T-helper 2 cell treated with Interferon-gamma antibody and Interleukin-4, amounts not matched to agents 100 ng/mL and 5 ng/mL, for 36 hours (primary cell): ENCODE measurements at regions not wholly inside any gene's neighbourhood (a gene's known extent, or its start where the extent isn't known, plus 50 kb on each side); places are given as distances from the start of the nearest gene placed in this dataset.

Source experiments
- intact Hi-C: fragments of 100-400 bp; cut with micrococcal nuclease; formaldehyde crosslinking; loops from one replicate; pipeline ENCODE4 v1.15.1; 2023

- intact Hi-C loops, result no loop called here
Observed at GRCh38 chr3:55244247-55244646, 242.9 kb downstream of the WNT5A start.

DNA sequence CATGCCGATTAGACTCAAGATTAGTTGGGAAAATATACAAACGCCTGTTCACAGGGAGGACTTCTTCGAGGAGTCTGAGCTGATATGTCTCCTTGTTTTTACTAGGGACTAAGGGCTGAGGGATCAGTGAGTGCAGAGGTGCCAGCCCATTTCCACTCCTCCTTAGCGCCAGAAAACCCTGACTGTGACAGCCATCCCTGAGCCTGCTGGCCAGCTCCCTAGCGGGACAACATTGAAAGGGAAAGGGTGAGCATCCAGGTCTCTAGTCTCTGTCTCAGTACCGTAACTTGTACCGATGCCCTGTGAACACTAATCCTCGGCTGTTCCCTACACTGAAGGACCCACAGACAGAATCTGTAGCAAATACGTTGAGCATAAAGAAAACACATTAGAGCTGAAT is 243.4 kb downstream of the WNT5A start:
- intact Hi-C loops, result no loop called here

DNA sequence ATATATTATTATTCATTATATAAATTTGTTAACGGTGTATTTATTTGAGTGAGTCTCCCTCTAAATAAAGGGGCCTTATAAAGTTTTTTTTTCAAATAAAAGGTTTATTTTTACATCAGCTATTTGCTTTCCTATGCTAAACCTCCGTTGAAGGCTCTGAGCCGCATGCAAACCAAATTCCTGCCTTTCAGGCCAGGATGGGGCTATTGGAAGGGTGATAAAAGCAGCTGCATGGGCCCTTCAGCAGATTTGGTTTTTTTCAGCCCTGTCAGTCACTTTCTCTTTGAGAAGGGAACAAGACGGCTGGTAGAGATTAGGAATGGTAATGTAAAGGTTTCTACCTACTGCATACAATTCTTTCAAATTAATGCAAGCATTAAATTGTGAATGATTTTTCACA is 244.2 kb downstream of the WNT5A start:
- intact Hi-C loops, result no loop called here

- intact Hi-C loops, result no loop called here
Observed at GRCh38 chr3:55241098-55241497, 246.0 kb downstream of the WNT5A start.

DNA sequence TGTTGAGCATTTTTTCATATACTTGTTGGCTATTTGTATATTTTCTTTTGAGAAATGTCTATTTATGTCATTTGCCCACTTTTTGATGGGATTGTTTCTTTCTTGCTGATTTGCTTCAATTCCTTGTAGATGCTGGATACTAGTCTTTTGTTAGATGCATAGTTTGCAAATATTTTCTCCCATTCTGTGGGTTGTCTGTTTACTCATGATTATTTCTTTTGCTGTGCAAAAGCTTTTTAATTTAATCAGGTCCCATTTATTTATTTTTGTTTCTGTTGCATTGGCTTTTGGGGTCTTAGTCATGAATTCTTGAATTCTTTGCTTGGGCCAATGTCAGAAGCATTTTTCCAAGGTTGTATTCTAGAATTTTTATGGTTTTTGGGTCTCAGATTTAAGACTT is 251.7 kb downstream of the WNT5A start:
- intact Hi-C loops, result no loop called here

DNA sequence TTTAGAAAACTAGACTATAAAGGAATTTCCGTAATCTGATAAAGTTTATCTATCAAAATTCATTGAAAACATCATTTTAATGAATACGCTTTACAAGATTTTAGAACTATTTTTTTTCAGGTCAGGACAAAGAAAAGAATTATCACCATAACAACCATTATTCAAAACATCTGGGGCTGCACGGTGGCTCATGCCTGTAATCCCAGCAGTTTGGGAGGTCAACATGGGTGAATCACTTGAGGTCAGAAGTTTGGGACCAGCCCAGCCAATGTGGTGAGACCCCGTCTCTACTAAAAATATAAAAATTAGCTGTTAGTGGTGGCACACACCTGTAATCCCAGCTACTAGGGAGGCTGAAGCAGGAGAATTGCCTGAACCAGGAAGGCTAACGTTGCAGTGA is 260.4 kb downstream of the WNT5A start:
- intact Hi-C loops, result no loop called here

DNA sequence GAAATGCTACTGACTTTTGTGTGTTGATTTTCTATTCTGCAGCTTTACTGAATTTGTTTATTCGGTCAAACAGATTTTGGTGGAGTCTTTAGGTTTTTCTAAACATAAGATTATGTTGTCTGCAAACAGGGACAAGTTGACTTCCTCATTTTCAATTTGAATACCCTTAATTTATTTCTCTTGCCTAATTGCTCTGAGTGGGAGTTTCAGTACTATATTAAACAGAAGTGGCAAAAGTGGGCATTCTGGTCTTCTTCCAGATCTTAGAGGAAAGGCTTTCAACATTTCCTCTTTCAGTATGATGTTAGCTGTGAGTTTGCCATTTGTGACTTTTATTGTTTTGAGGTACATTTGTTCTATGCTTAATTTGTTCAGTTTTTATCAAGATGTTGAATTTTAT is 268.5 kb downstream of the WNT5A start:
- intact Hi-C loops, result no loop called here

- intact Hi-C loops, result no loop called here
Observed at GRCh38 chr3:55207744-55208143, 279.4 kb downstream of the WNT5A start.

- intact Hi-C loops, result no loop called here
Observed at GRCh38 chr3:55205990-55206389, 278.1 kb upstream of the LRTM1 start.

- intact Hi-C loops, result no loop called here
Observed at GRCh38 chr3:55204417-55204816, 276.6 kb upstream of the LRTM1 start.

GRCh38 chr3:55203546-55203945 is 275.7 kb upstream of the LRTM1 start:
- intact Hi-C loops, result no loop called here

DNA sequence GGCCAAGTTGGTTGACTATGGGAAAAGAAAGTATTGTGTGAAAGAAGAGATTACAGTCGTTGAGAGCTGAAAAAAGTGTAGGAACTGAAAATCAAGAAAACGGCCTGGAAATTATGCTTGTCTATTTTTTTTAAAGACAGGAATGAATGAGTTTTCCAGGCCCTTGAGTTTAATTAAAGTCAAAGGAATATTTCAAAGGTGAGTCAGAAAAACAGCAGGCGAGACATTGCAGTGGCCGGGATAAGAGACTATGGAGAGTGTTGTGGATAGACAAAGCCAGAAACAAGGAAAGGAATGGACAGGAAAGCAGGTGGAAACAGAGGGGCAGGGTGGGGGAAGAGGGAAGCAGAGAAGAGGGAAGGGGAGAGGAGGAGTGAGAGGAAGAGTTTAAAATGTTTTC is 275.1 kb upstream of the LRTM1 start:
- intact Hi-C loops, result no loop called here

GRCh38 chr3:55202326-55202725 is 274.5 kb upstream of the LRTM1 start:
- intact Hi-C loops, result no loop called here

- intact Hi-C loops, result no loop called here
Observed at GRCh38 chr3:55201779-55202178, 273.9 kb upstream of the LRTM1 start.

DNA sequence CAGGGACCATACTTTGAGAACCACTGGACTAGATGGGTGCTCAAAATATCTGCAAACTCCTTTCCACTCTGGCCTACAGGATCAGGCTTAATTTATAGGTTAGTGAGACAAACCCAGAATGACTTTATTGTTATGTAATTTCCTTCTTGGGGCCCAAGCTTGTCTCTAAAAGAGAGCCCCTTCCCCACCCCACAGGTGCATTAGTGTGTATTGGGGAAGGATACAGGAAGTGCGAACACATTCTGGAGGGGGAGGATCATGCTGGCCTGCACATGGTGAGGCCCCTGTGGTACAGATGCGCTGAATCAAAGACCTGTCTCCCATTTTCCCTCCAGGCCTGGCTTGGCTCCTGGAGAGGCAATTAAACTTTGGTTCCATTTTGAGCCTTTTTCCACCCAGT is 273.0 kb upstream of the LRTM1 start:
- intact Hi-C loops, result no loop called here

GRCh38 chr3:55198554-55198953 is 270.7 kb upstream of the LRTM1 start:
- intact Hi-C loops, result no loop called here

DNA sequence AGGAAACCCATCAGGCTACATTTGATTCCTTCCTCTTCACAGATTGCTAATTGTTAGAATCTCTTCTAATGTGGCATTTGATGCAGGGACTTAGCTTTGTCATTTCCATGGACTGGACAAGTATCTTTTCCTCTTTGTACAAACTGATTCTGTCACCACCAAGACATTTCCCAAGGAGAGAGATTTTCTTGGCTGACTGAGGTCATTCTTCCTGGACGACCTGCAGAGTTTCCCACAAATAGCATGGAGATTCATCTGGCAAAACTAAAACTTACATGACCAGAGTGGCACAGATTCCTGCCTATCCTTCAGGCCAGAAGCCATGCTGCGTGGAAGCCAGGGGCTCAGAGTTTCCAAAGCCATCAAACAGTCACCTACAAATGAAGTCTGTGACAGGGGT is 269.2 kb upstream of the LRTM1 start:
- intact Hi-C loops, result no loop called here

DNA sequence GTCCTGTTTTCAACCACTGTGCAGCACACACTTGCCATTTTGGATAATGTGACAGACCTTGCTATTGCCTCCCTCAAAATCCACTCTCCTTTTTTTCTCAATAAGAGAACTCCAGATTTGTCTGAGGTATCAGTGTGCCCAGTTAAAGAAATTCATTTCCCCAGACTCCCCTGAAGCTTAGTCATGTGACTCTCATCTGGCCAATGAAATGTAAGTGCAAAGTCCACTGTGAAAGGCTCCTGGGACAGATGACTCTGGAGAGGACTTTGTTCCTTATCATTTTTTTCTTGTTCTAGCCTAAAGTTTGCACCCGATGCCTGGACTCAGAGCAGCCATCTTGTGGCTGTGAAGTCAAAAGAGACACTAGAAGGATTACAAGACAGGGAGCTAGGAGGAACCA is 268.6 kb upstream of the LRTM1 start:
- intact Hi-C loops, result no loop called here

- intact Hi-C loops, result no loop called here
Observed at GRCh38 chr3:55194376-55194775, 266.5 kb upstream of the LRTM1 start.

- intact Hi-C loops, result no loop called here
Observed at GRCh38 chr3:55191911-55192775, 264.3 kb upstream of the LRTM1 start.

- intact Hi-C loops, result no loop called here
Observed at GRCh38 chr3:55190331-55190730, 262.5 kb upstream of the LRTM1 start.

GRCh38 chr3:55189359-55189801 is 261.5 kb upstream of the LRTM1 start:
- intact Hi-C loops, result no loop called here

DNA sequence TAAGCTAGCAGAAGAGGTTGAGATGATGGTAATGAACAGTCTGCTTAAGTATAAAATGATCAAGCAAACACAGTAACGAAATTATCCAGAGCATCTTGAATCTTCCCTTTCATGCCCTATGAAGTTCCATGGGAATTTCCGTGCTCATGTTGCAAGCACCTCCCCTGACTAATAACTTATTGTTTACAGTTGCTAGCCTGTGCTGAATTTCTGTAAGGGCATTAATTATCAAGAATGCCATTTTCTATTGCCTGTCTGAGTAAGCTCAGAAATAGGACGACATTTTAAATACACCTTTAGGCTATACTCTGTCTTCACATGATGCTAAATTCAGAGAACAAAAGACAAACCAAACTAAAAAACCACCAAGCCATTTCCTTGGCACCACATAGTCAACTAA is 257.5 kb upstream of the LRTM1 start:
- intact Hi-C loops, result no loop called here
